Neuronal stem cell (in vitro differentiated cells): ENCODE measurements at regions not wholly inside any gene's neighbourhood (a gene's known extent, or its start where the extent isn't known, plus 50 kb on each side); places are given as distances from the start of the nearest gene placed in this dataset.
A peak's percentile ranks its signal among the peaks of the same experiment; 100 is the strongest.
"Not testable (repeated sequence)": the region's sequence is repeated elsewhere in the genome, so short reads cannot be mapped to it uniquely, and the experiment has no call there.

ENCODE experiments used
- DNase-seq: peaks from one replicate; pipeline ENCODE4 v3.0.0-alpha.2; 2013; ENCODE audit warnings: low spot score
- H2AFZ ChIP-seq: one replicate; pipeline ENCODE4 v1.6.1; 2013; ENCODE audit warnings: mild to moderate bottlenecking, low read length, inconsistent platforms
- H2AK5ac ChIP-seq: 2 replicates; pipeline ENCODE4 v1.6.1; 2013; ENCODE audit warnings: low read depth, mild to moderate bottlenecking, inconsistent platforms, low read length, moderate library complexity, mixed read lengths
- H2BK120ac ChIP-seq: 2 replicates; pipeline ENCODE4 v1.6.1; 2013; ENCODE audit warnings: low read depth, mild to moderate bottlenecking, inconsistent platforms, low read length, moderate library complexity, mixed read lengths
- H2BK12ac ChIP-seq: one replicate; pipeline ENCODE4 v1.6.1; 2013; ENCODE audit warnings: low read length, inconsistent platforms
- H2BK15ac ChIP-seq: 2 replicates; pipeline ENCODE4 v1.6.1; 2013; ENCODE audit warnings: mild to moderate bottlenecking, low read length, inconsistent platforms, mixed read lengths
- H2BK5ac ChIP-seq: one replicate; pipeline ENCODE4 v1.6.1; 2013; ENCODE audit warnings: inconsistent platforms, mild to moderate bottlenecking, low read length, moderate library complexity
- H3K14ac ChIP-seq: one replicate; pipeline ENCODE4 v1.6.1; 2013; ENCODE audit warnings: low read length, inconsistent platforms
- H3K18ac ChIP-seq: 2 replicates; pipeline ENCODE4 v1.6.1; 2013; ENCODE audit warnings: low read length, inconsistent platforms
- H3K23ac ChIP-seq: 2 replicates; pipeline ENCODE4 v1.6.1; 2013; ENCODE audit warnings: low read depth, mild to moderate bottlenecking, mixed read lengths, low read length, inconsistent platforms; ENCODE audit not compliant: poor library complexity
- H3K27ac ChIP-seq: replicated peaks from 3 replicates; pipeline ENCODE4 v1.5.1; 2013; ENCODE audit warnings: low read length, inconsistent platforms
- H3K27me3 ChIP-seq, 3 experiments: 2 replicates each; pipeline ENCODE4 v1.6.1; 2013; ENCODE audit warnings: low read length in 3 of 3, mild to moderate bottlenecking in 2 of 3, inconsistent platforms in 1 of 3, low read depth in 1 of 3, mixed read lengths in 1 of 3, moderate library complexity in 1 of 3; ENCODE audit not compliant: control insufficient read depth in 3 of 3, insufficient read depth in 3 of 3
- H3K36me3 ChIP-seq, 2 donors: replicated peaks in 1 of 2; 2 replicates each; pipeline ENCODE4 v1.6.1; 2013; ENCODE audit warnings: low read length in 2 of 2; ENCODE audit not compliant: control insufficient read depth in 2 of 2, insufficient read depth in 2 of 2
- H3K4ac ChIP-seq: 2 replicates; pipeline ENCODE4 v1.6.1; 2013; ENCODE audit warnings: inconsistent platforms, mild to moderate bottlenecking, low read length, moderate library complexity
- H3K4me1 ChIP-seq, 2 donors: 1 replicate in 1 of 2; 2 replicates in 1 of 2; pipeline ENCODE4 v1.6.1; 2013; ENCODE audit warnings: low read length in 2 of 2, low read depth in 1 of 2; ENCODE audit not compliant: control insufficient read depth in 2 of 2, insufficient read depth in 1 of 2
- H3K4me2 ChIP-seq: one replicate; pipeline ENCODE4 v1.6.1; 2013; ENCODE audit warnings: mild to moderate bottlenecking, low read length, inconsistent platforms; ENCODE audit not compliant: insufficient read depth, poor library complexity, severe bottlenecking
- H3K4me3 ChIP-seq, 2 donors: 2 replicates each; pipeline ENCODE4 v1.5.1; 2013; ENCODE audit warnings: low read length in 2 of 2, mild to moderate bottlenecking in 2 of 2, inconsistent platforms in 1 of 2, moderate library complexity in 1 of 2
- H3K79me1 ChIP-seq: one replicate; pipeline ENCODE4 v1.6.1; 2013; ENCODE audit warnings: low read depth, mild to moderate bottlenecking, inconsistent platforms, low read length, moderate library complexity
- H3K9ac ChIP-seq: one replicate; pipeline ENCODE4 v1.6.1; 2013; ENCODE audit warnings: mild to moderate bottlenecking, low read depth, low read length, inconsistent platforms; ENCODE audit not compliant: poor library complexity
- H3K9me3 ChIP-seq, 2 donors: replicated peaks in 1 of 2; 2 replicates each; pipeline versions ENCODE3 to v1.6.1; 2013; ENCODE audit warnings: low read length in 2 of 2, mild to moderate bottlenecking in 2 of 2, inconsistent platforms in 1 of 2, low read depth in 1 of 2, mixed read lengths in 1 of 2, moderate library complexity in 1 of 2; ENCODE audit not compliant: control insufficient read depth in 2 of 2, insufficient read depth in 1 of 2
- H4K8ac ChIP-seq: one replicate; pipeline ENCODE4 v1.6.1; 2013; ENCODE audit warnings: low read depth, mild to moderate bottlenecking, inconsistent platforms, low read length, moderate library complexity
- H4K91ac ChIP-seq: one replicate; pipeline ENCODE4 v1.6.1; 2013; ENCODE audit warnings: low read length, low read depth, mild to moderate bottlenecking, inconsistent platforms; ENCODE audit not compliant: poor library complexity
- WGBS, 2 donors: extraction: QIAGEN DNeasy Blood & Tissue Kit; methylation state at CpG; one replicate each; pipeline ENCODE4 v1.1.7; 2013; ENCODE audit warnings: missing lambda C conversion rate in 2 of 2, mixed read lengths in 1 of 2; ENCODE audit not compliant: insufficient read length in 2 of 2, insufficient replicate concordance in 1 of 2; ENCODE audit errors: extremely low coverage in 2 of 2; 5-methylcytosine and 5-hydroxymethylcytosine counted together

DNA sequence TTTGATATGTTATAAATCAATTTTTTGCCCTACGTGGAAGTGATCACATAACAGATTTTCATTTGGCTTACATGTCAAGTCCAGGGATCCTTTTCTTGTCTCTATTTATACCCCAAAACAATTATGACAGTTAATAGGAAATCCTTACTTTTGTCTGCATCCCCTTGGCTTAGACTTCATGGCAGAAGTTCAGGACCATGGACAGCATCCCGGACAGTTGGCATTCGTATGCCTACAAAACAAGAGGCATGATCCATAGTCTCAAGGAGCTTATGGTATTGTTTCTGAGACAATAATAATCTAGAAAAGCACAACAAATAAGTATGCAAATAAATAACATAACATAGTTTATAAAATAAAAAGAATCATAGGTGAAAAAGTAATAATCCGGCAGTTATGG is 214.3 kb upstream of the GRIA1 start:
- Histone ChIP-seq H3K9ac (no peak overlapping the region), H3K27me3 (no peaks in the 10 kb centered on the region), H3K9me3 (no peaks in the 10 kb centered on the region), H3K36me3 (no peaks in the 10 kb centered on the region), H3K4me1 (no peaks in the 10 kb centered on the region), H3K18ac (no peak overlapping the region), H3K14ac (no peak overlapping the region), H3K4me3 (no peak overlapping the region), H2BK120ac (no peak overlapping the region), H2BK12ac (no peak overlapping the region), H3K79me1 (no peaks in the 10 kb centered on the region), H2AK5ac (no peak overlapping the region), H4K8ac (no peak overlapping the region), H2AFZ (no peak overlapping the region), H3K4ac (no peak overlapping the region), H3K4me2 (no peak overlapping the region), H2BK15ac (no peak overlapping the region), H3K27ac (no peak overlapping the region), H3K23ac (no peak overlapping the region), H2BK5ac (no peak overlapping the region), H4K91ac (no peak overlapping the region)
- peak; percentile 74 for DNase-seq
- WGBS, 2 donors, result no CpG with 5 or more reads among the region's 4 CpGs

DNA sequence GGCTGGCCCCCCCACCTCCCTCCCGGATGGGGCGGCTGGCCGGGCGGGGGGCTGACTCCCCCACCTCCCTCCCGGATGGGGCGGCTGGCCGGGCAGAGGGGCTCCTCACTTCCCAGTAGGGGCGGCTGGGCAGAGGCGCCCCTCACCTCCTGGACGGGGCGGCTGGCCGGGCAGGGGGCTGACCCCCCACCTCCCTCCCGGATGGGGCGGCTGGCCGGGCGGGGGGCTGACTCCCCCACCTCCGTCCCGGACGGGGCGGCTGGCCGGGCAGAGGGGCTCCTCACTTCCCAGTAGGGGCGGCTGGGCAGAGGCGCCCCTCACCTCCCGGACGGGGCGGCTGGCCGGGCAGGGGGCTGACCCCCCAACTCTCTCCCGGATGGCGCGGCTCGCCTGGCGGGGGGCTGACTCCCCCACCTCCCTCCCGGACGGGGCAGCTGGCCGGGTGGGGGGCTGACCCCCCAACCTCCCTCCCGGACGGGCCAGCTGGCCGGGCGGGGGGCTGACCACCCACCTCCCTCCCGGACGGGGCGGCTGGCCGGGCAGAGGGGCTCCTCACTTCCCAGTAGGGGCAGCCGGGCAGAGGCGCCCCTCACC is 194.1 kb upstream of the GRIA1 start:
- H3K79me1 ChIP-seq, H2BK15ac ChIP-seq, H3K4me1 ChIP-seq, H3K14ac ChIP-seq, H2AFZ ChIP-seq, H3K18ac ChIP-seq, H3K4me3 ChIP-seq, H3K27ac ChIP-seq, H4K8ac ChIP-seq, H3K9me3 ChIP-seq, H3K36me3 ChIP-seq, H2BK12ac ChIP-seq, H3K23ac ChIP-seq, H2BK5ac ChIP-seq, H3K27me3 ChIP-seq, DNase-seq, H3K4me2 ChIP-seq, H3K9ac ChIP-seq, H2BK120ac ChIP-seq, H3K4ac ChIP-seq, H4K91ac ChIP-seq, H2AK5ac ChIP-seq: not testable (repeated sequence)
- WGBS, 2 donors, result no CpG with 5 or more reads among the region's 45 CpGs

DNA sequence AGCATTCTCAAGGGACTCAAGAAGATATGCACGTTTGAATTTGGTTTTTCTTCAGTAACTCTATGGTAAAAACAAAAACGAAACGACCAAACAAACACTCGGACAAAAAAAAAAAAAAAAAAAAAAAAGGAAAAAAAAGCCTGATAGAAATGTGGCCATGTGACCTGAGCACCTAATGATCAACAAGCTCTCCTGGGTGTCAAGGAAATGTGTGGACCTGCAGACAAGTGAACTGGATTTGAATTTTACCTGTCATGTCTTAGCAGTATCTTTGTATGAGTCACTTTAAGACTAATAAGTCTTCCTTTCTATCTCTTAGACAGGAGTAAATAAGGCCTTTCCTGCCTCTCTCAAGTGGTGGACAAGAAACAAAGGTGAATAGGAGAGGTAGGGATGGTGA is 190.6 kb upstream of the GRIA1 start:
- Histone ChIP-seq H2BK5ac (no peak overlapping the region), H3K9me3 (no peaks in the 10 kb centered on the region), H3K4me1 (no peaks in the 10 kb centered on the region), H3K36me3 (no peaks in the 10 kb centered on the region), H2BK12ac (no peak overlapping the region), H3K79me1 (no peaks in the 10 kb centered on the region), H3K4me2 (no peak overlapping the region), H4K91ac (no peak overlapping the region), H3K27ac (no peak overlapping the region), H2BK120ac (no peak overlapping the region), H2AK5ac (no peak overlapping the region), H3K18ac (no peak overlapping the region), H4K8ac (no peak overlapping the region), H3K4ac (no peak overlapping the region), H3K4me3 (no peak overlapping the region), H3K14ac (no peak overlapping the region), H3K9ac (no peak overlapping the region), H3K23ac (no peak overlapping the region), H2BK15ac (no peak overlapping the region), H3K27me3 (no peaks in the 10 kb centered on the region), H2AFZ (no peak overlapping the region)
- no CpG with 5 or more reads among the region's 4 CpGs for WGBS, 2 donors
- no peak for DNase-seq

DNA sequence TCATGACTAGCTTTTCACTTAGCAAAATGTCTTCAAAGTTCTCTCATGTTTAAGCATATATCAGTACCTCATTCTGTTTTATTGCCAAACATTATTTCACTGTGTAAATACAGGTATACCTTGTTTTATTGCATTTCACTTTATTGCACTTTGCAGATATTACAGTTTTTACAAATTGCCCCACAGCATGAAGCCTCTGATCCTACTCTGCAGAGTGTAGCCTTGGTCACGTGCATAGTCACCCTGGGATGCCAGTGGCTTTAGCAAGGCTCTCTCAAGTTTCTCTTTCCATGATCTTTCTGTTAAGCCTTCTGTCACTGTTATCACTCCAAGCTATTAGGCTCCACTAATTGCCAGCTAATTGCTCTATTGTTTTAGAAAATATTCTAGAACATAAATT is 182.2 kb upstream of the GRIA1 start:
- no peak overlapping the region for H2BK120ac ChIP-seq
- H2AFZ ChIP-seq, result no peak overlapping the region

More for the DNA sequence above, 182.2 kb upstream of the GRIA1 start:
- Histone ChIP-seq H2AK5ac (no peak overlapping the region), H2BK12ac (no peak overlapping the region), H3K36me3 (no peaks in the 10 kb centered on the region), H3K4ac (no peak overlapping the region), H3K18ac (no peak overlapping the region), H3K4me3 (no peak overlapping the region), H3K27ac (no peak overlapping the region), H4K91ac (no peak overlapping the region), H2BK5ac (no peak overlapping the region), H3K9me3 (no peaks in the 10 kb centered on the region), H4K8ac (no peak overlapping the region), H3K4me2 (no peak overlapping the region), H3K79me1 (no peaks in the 10 kb centered on the region), H3K27me3 (no peaks in the 10 kb centered on the region), H3K9ac (no peak overlapping the region), H3K14ac (no peak overlapping the region), H2BK15ac (no peak overlapping the region), H3K23ac (no peak overlapping the region), H3K4me1 (no peaks in the 10 kb centered on the region)
- WGBS, 2 donors, result no CpG with 5 or more reads among the region's 1 CpG
- no peak for DNase-seq
